GM21528 (cell line): ENCODE measurements at regions not wholly inside any gene's neighbourhood (a gene's known extent, or its start where the extent isn't known, plus 50 kb on each side); places are given as distances from the start of the nearest gene placed in this dataset.

Experiments used
- ATAC-seq: cut with Tn5 transposase; IDR thresholded peaks from one replicate; pipeline ENCODE4 v1.9.1; 2021; ENCODE audit warnings: mild to moderate bottlenecking, moderate library complexity; ENCODE audit not compliant: unreplicated experiment, low FRiP score

GRCh38 chr5:155884041-155884440 lies 442.9 kb upstream of the SGCD start:
- ATAC-seq, result no peak

- no peak for ATAC-seq
These were observed 441.8 kb upstream of the SGCD start for GRCh38 chr5:155885199-155885598.

GRCh38 chr5:155886311-155887031 lies 440.5 kb upstream of the SGCD start:
- no peak for ATAC-seq

- ATAC-seq, result no peak
These were observed 431.5 kb upstream of the SGCD start for GRCh38 chr5:155895484-155895883.

GRCh38 chr5:155897761-155898160 lies 429.2 kb upstream of the SGCD start:
- no peak for ATAC-seq

- ATAC-seq, result no peak
These were observed 428.7 kb upstream of the SGCD start for GRCh38 chr5:155898284-155898683.

GRCh38 chr5:155903791-155904190 lies 423.2 kb upstream of the SGCD start:
- no peak for ATAC-seq

GRCh38 chr5:155905364-155905763 lies 421.6 kb upstream of the SGCD start:
- ATAC-seq, result no peak

- ATAC-seq, result no peak
These were observed 420.9 kb upstream of the SGCD start for GRCh38 chr5:155906046-155906445.

- no peak for ATAC-seq
These were observed 418.4 kb upstream of the SGCD start for GRCh38 chr5:155908543-155908942.

- ATAC-seq, result no peak
These were observed 414.7 kb upstream of the SGCD start for GRCh38 chr5:155912291-155912690.

- ATAC-seq, result no peak
These were observed 412.2 kb upstream of the SGCD start for GRCh38 chr5:155914766-155915165.

GRCh38 chr5:155915601-155916000 lies 411.4 kb upstream of the SGCD start:
- ATAC-seq, result no peak

GRCh38 chr5:155919126-155919525 lies 407.8 kb upstream of the SGCD start:
- no peak for ATAC-seq

GRCh38 chr5:155919725-155920124 lies 407.2 kb upstream of the SGCD start:
- ATAC-seq, result no peak

GRCh38 chr5:155921621-155922020 lies 405.3 kb upstream of the SGCD start:
- ATAC-seq, result no peak

GRCh38 chr5:155923784-155924183 lies 403.2 kb upstream of the SGCD start:
- no peak for ATAC-seq

- no peak for ATAC-seq
These were observed 400.9 kb upstream of the SGCD start for GRCh38 chr5:155926031-155926430.

- no peak for ATAC-seq
These were observed 400.2 kb upstream of the SGCD start for GRCh38 chr5:155926766-155927165.

GRCh38 chr5:155929112-155929511 lies 397.9 kb upstream of the SGCD start:
- no peak for ATAC-seq

- ATAC-seq, result no peak
These were observed 392.0 kb upstream of the SGCD start for GRCh38 chr5:155934964-155935363.

GRCh38 chr5:155935723-155936122 lies 391.2 kb upstream of the SGCD start:
- no peak for ATAC-seq
